ENCODE measurements at regions not wholly inside any gene's neighbourhood (a gene's known extent, or its start where the extent isn't known, plus 50 kb on each side); places are given as distances from the start of the nearest gene placed in this dataset.
A peak's percentile ranks its signal among the peaks of the same experiment; 100 is the strongest.
"Not testable (repeated sequence)": the region's sequence is repeated elsewhere in the genome, so short reads cannot be mapped to it uniquely, and the experiment has no call there.

DNA sequence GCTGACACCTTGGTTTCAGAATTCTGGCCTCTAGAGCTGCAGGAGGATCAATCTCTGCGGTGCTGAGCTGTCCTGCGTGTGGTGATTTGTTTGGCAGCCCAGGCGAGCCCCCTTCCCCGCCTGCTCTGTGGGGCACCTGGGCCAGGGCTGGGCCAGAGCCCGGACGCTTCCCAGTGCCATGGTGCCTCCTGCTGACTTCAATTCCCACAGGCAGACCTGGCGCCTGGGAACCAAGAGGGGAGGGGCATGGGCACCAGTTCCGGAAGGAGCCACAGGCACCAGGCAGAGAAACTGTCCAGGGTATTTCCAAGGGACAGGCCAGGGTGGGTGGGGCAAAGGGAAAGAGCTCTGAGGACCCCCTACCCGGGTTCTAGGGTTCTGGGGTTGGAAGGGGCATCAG lies 197.8 kb downstream of the CTTN start:
- no peak overlapping the region for H3K27ac ChIP-seq
- H4K20me1 ChIP-seq (ENCODE audit: low read depth), result no peaks in the 10 kb centered on the region
- no peak overlapping the region for H3K4me2 ChIP-seq
- H3K27me3 ChIP-seq, result no peaks in the 10 kb centered on the region
- Mint-ChIP-seq H3K27me3 (ENCODE audit: insufficient read depth, low read depth) (peaks cover 2% of the 10 kb centered on the region), H3K27ac (no peak overlapping the region), H3K9me3 (no peaks in the 10 kb centered on the region), H3K36me3 (no peaks in the 10 kb centered on the region), H3K4me3 (no peak overlapping the region), H3K4me1 (peaks cover 24% of the 10 kb centered on the region)
- peaks cover 8% of the 10 kb centered on the region for H3K4me1 ChIP-seq
- no peaks in the 10 kb centered on the region for H3K79me2 ChIP-seq (ENCODE audit: low read depth)
- H3K36me3 ChIP-seq, result no peaks in the 10 kb centered on the region
- H3F3A ChIP-seq (ENCODE audit: low read depth), result no peaks in the 10 kb centered on the region
- H3K4me3 ChIP-seq, result no peak overlapping the region
- no peak overlapping the region for H3K9ac ChIP-seq
- no peak for DNase-seq (ENCODE audit: low spot score)
- TF ChIP-seq EZH2 (IDR thresholded peaks at IDR 0.05) (no peak), EZH2phosphoT487 (IDR thresholded peaks at IDR 0.05) (no peak), CTCF (IDR thresholded peaks at IDR 0.05) (no peak)
- no peak overlapping the region for H2AFZ ChIP-seq (replicated peaks)
- H3K9me3 ChIP-seq (ENCODE audit: low read depth), result no peaks in the 10 kb centered on the region

- no peaks in the 10 kb centered on the region for H4K20me1 ChIP-seq (ENCODE audit: low read depth)
- TF ChIP-seq CTCF (IDR thresholded peaks at IDR 0.05) (no peak), EZH2phosphoT487 (IDR thresholded peaks at IDR 0.05) (no peak), EZH2 (IDR thresholded peaks at IDR 0.05) (no peak)
- H3K36me3 ChIP-seq, result no peaks in the 10 kb centered on the region
- no peak overlapping the region for H3K27ac Mint-ChIP-seq
- no peaks in the 10 kb centered on the region for H3K79me2 ChIP-seq (ENCODE audit: low read depth)
- H3K9me3 ChIP-seq (ENCODE audit: low read depth), result no peaks in the 10 kb centered on the region
- DNase-seq (ENCODE audit: low spot score), result no peak
- peaks cover 31% of the 10 kb centered on the region for H3K4me1 Mint-ChIP-seq
- no peak overlapping the region for H3K9ac ChIP-seq
- no peaks in the 10 kb centered on the region for H3K9me3 Mint-ChIP-seq
- H3K4me3 ChIP-seq, result no peak overlapping the region
- H2AFZ ChIP-seq (replicated peaks), result no peak overlapping the region
- H3F3A ChIP-seq (ENCODE audit: low read depth), result no peaks in the 10 kb centered on the region
- H3K27me3 ChIP-seq, result no peaks in the 10 kb centered on the region
- H3K4me3 Mint-ChIP-seq, result no peak overlapping the region
- no peaks in the 10 kb centered on the region for H3K36me3 Mint-ChIP-seq
- peaks cover 4% of the 10 kb centered on the region for H3K27me3 Mint-ChIP-seq (ENCODE audit: insufficient read depth, low read depth)
- H3K4me1 ChIP-seq, result peaks cover 8% of the 10 kb centered on the region
- H3K4me2 ChIP-seq, result no peak overlapping the region
- no peak overlapping the region for H3K27ac ChIP-seq
Measured at GRCh38 chr11:70597006-70597555, 198.8 kb downstream of the CTTN start.

DNA sequence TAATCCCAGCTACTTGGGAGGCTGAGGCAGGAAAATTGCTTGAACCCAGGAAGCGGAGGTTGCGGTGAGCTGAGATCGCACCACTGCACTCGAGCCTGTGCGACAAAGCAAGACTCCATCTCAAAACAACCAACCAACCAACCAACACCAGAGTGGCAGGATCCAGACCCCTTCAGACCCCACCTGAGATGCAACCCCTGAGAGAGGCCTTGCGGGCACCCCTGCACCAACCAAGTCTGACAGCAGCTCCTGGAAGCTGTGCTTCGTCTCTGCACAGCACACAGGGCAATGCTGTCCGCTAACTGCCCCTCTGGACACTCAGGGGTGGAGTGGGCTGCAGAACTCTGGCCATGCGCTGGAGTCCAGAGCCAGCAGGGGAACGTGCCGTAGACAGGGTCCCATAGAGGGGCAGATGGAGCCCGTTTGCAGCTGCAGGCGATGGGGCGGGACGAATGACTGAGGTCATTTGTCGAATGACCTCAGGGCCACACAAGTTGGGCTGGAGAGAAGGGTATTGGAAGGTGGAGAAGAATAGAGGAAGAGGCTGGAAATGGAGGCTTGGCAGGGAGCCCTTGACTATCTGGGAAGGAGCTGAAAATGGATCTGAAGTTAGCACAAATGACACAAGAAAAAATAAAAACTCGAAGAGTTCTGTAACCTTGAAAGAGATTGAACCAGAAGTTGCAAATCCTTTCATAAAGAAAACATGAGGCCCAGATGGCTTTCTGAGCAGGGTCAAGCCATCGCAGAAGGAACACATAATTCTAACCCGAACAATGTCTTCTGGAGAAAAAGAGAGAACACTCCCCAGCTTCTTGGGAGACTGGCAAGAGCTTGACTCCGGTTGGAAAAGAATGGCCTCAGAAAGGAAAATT lies 199.7 kb downstream of the CTTN start:
- H3K27ac Mint-ChIP-seq, result no peak overlapping the region
- H3K4me2 ChIP-seq, result no peak overlapping the region
- H3K36me3 Mint-ChIP-seq, result no peaks in the 10 kb centered on the region
- H3K4me1 ChIP-seq, result peaks cover 8% of the 10 kb centered on the region
- no peak overlapping the region for H2AFZ ChIP-seq (replicated peaks)
- H3K27ac ChIP-seq, result no peak overlapping the region
- no peaks in the 10 kb centered on the region for H3K9me3 ChIP-seq (ENCODE audit: low read depth)
- H3K9me3 Mint-ChIP-seq, result no peaks in the 10 kb centered on the region
- no peak overlapping the region for H3K4me3 Mint-ChIP-seq
- no peaks in the 10 kb centered on the region for H4K20me1 ChIP-seq (ENCODE audit: low read depth)
- H3F3A ChIP-seq (ENCODE audit: low read depth), result no peaks in the 10 kb centered on the region
- TF ChIP-seq CTCF (IDR thresholded peaks at IDR 0.05) (no peak), EZH2phosphoT487 (IDR thresholded peaks at IDR 0.05) (no peak), EZH2 (IDR thresholded peaks at IDR 0.05) (no peak)
- peak; percentile 35 for DNase-seq (ENCODE audit: low spot score)
- H3K79me2 ChIP-seq (ENCODE audit: low read depth), result no peaks in the 10 kb centered on the region
- H3K9ac ChIP-seq, result no peak overlapping the region
- no peak overlapping the region for H3K4me3 ChIP-seq
- peaks cover 35% of the 10 kb centered on the region for H3K4me1 Mint-ChIP-seq
- H3K36me3 ChIP-seq, result no peaks in the 10 kb centered on the region
- H3K27me3 Mint-ChIP-seq (ENCODE audit: insufficient read depth, low read depth), result peaks cover 5% of the 10 kb centered on the region
- H3K27me3 ChIP-seq, result no peaks in the 10 kb centered on the region

- not testable (repeated sequence) for H3K27me3 ChIP-seq; H3K4me3 ChIP-seq; DNase-seq (ENCODE audit: low spot score); H2AFZ ChIP-seq (replicated peaks); H4K20me1 ChIP-seq (ENCODE audit: low read depth); H3F3A ChIP-seq (ENCODE audit: low read depth); H3K4me3 Mint-ChIP-seq; H3K9me3 ChIP-seq (ENCODE audit: low read depth); H3K4me2 ChIP-seq; H3K27ac Mint-ChIP-seq; H3K9ac ChIP-seq; H3K36me3 ChIP-seq; H3K27me3 Mint-ChIP-seq (ENCODE audit: insufficient read depth, low read depth); H3K36me3 Mint-ChIP-seq; H3K9me3 Mint-ChIP-seq; H3K27ac ChIP-seq; H3K79me2 ChIP-seq (ENCODE audit: low read depth)
- peaks cover 14% of the 10 kb centered on the region for H3K4me1 ChIP-seq
- peaks cover 39% of the 10 kb centered on the region for H3K4me1 Mint-ChIP-seq
Measured at GRCh38 chr11:70600911-70601415, 202.6 kb downstream of the CTTN start.

All from neural progenitor cell (in vitro differentiated cells).